ENCODE measurements at regions not wholly inside any gene's neighbourhood (a gene's known extent, or its start where the extent isn't known, plus 50 kb on each side); places are given as distances from the start of the nearest gene placed in this dataset.

- H3K27ac ChIP-seq (ENCODE audit: low read length): no peak overlapping the region
- TF ChIP-seq EZH2 (optimal IDR thresholded peaks at IDR 0.05; ENCODE audit: low read depth, low read length) (no peak), EZH2phosphoT487 (IDR thresholded peaks at IDR 0.05; ENCODE audit: low read length) (no peak)
- TF ChIP-seq, protein P1, sequence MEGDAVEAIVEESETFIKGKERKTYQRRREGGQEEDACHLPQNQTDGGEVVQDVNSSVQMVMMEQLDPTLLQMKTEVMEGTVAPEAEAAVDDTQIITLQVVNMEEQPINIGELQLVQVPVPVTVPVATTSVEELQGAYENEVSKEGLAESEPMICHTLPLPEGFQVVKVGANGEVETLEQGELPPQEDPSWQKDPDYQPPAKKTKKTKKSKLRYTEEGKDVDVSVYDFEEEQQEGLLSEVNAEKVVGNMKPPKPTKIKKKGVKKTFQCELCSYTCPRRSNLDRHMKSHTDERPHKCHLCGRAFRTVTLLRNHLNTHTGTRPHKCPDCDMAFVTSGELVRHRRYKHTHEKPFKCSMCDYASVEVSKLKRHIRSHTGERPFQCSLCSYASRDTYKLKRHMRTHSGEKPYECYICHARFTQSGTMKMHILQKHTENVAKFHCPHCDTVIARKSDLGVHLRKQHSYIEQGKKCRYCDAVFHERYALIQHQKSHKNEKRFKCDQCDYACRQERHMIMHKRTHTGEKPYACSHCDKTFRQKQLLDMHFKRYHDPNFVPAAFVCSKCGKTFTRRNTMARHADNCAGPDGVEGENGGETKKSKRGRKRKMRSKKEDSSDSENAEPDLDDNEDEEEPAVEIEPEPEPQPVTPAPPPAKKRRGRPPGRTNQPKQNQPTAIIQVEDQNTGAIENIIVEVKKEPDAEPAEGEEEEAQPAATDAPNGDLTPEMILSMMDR (IDR thresholded peaks at IDR 0.05; ENCODE audit: low read length): no peak
- H3K9ac ChIP-seq (ENCODE audit: low read length): no peak overlapping the region
- no peaks in the 10 kb centered on the region for H3F3A ChIP-seq (ENCODE audit: insufficient read depth, low read length)
- H3K4me2 ChIP-seq (ENCODE audit: low read depth, low read length): no peak overlapping the region
- H3K79me2 ChIP-seq (ENCODE audit: low read length): no peaks in the 10 kb centered on the region
- no peak overlapping the region for H3K4me3 ChIP-seq (ENCODE audit: low read length)
- no peak overlapping the region for H2AFZ ChIP-seq (ENCODE audit: low read length)
- H3K9me3 ChIP-seq (replicated peaks; ENCODE audit: insufficient read depth, low read length): no peaks in the 10 kb centered on the region
- no peaks in the 10 kb centered on the region for H3K36me3 ChIP-seq (replicated peaks; ENCODE audit: insufficient read depth, low read length)
- no peaks in the 10 kb centered on the region for H3K4me1 ChIP-seq (ENCODE audit: low read length)
- H3K9me2 ChIP-seq (replicated peaks; ENCODE audit: insufficient read depth, low read length): no peaks in the 10 kb centered on the region
- H3K27me3 ChIP-seq (replicated peaks; ENCODE audit: insufficient read depth, low read length): no peaks in the 10 kb centered on the region
- DNase-seq: no peak
- no peaks in the 10 kb centered on the region for H4K20me1 ChIP-seq (ENCODE audit: insufficient read depth, low read length)
Observed at GRCh38 chr2:8087480-8087840, 594.4 kb upstream of the ID2 start.

- Histone ChIP-seq H3K9ac (ENCODE audit: low read length) (no peak overlapping the region), H3F3A (ENCODE audit: insufficient read depth, low read length) (no peaks in the 10 kb centered on the region), H3K4me1 (ENCODE audit: low read length) (no peaks in the 10 kb centered on the region), H3K4me2 (ENCODE audit: low read depth, low read length) (no peak overlapping the region), H3K27me3 (replicated peaks; ENCODE audit: insufficient read depth, low read length) (no peaks in the 10 kb centered on the region), H3K79me2 (ENCODE audit: low read length) (no peaks in the 10 kb centered on the region), H3K4me3 (ENCODE audit: low read length) (no peak overlapping the region), H3K27ac (ENCODE audit: low read length) (no peak overlapping the region), H3K9me2 (replicated peaks; ENCODE audit: insufficient read depth, low read length) (no peaks in the 10 kb centered on the region), H4K20me1 (ENCODE audit: insufficient read depth, low read length) (no peaks in the 10 kb centered on the region), H2AFZ (ENCODE audit: low read length) (no peak overlapping the region), H3K36me3 (replicated peaks; ENCODE audit: insufficient read depth, low read length) (no peaks in the 10 kb centered on the region), H3K9me3 (replicated peaks; ENCODE audit: insufficient read depth, low read length) (no peaks in the 10 kb centered on the region)
- no peak for DNase-seq
- TF ChIP-seq, protein P1 (IDR thresholded peaks at IDR 0.05; ENCODE audit: low read length): no peak
- no peak for TF ChIP-seq EZH2 (optimal IDR thresholded peaks at IDR 0.05; ENCODE audit: low read depth, low read length)
- no peak for TF ChIP-seq EZH2phosphoT487 (IDR thresholded peaks at IDR 0.05; ENCODE audit: low read length)
Observed at GRCh38 chr2:8088810-8089209, 593.0 kb upstream of the ID2 start.

DNA sequence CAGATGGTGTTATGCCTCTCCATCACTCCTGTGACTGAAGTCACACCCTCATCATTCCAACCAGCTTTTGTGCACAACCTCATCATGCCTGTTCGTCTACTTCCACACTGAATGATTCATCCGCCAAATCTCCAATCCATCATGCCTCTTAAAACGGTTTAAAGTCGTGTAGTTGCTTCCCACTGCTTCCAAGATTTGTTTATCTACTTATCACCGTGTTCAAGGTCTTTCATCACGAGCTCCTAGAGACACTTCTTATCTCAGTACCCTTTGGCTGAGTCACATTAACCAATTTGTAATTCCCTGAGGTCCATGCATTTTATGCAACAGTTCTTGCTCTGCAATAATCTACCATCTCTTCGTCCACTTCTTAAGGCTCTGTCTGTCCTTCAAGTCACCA, 592.3 kb upstream of the ID2 start:
- DNase-seq: no peak

More for the DNA sequence above, 592.3 kb upstream of the ID2 start:
- Histone ChIP-seq H3K4me1 (ENCODE audit: low read length) (no peaks in the 10 kb centered on the region), H3K79me2 (ENCODE audit: low read length) (no peaks in the 10 kb centered on the region), H3K4me2 (ENCODE audit: low read depth, low read length) (no peak overlapping the region), H3K36me3 (replicated peaks; ENCODE audit: insufficient read depth, low read length) (no peaks in the 10 kb centered on the region), H3K9ac (ENCODE audit: low read length) (no peak overlapping the region), H3F3A (ENCODE audit: insufficient read depth, low read length) (no peaks in the 10 kb centered on the region), H3K9me3 (replicated peaks; ENCODE audit: insufficient read depth, low read length) (no peaks in the 10 kb centered on the region), H3K9me2 (replicated peaks; ENCODE audit: insufficient read depth, low read length) (no peaks in the 10 kb centered on the region), H2AFZ (ENCODE audit: low read length) (no peak overlapping the region), H3K27me3 (replicated peaks; ENCODE audit: insufficient read depth, low read length) (no peaks in the 10 kb centered on the region), H3K27ac (ENCODE audit: low read length) (no peak overlapping the region), H4K20me1 (ENCODE audit: insufficient read depth, low read length) (no peaks in the 10 kb centered on the region), H3K4me3 (ENCODE audit: low read length) (no peak overlapping the region)
- TF ChIP-seq EZH2phosphoT487 (IDR thresholded peaks at IDR 0.05; ENCODE audit: low read length) (no peak), EZH2 (optimal IDR thresholded peaks at IDR 0.05; ENCODE audit: low read depth, low read length) (no peak)
- TF ChIP-seq, protein P1 (IDR thresholded peaks at IDR 0.05; ENCODE audit: low read length): no peak
